Adrenal gland (tissue), 9 donors: ENCODE measurements at regions not wholly inside any gene's neighbourhood (a gene's known extent, or its start where the extent isn't known, plus 50 kb on each side); places are given as distances from the start of the nearest gene placed in this dataset.

Experiments used
- DNase-seq, 7 donors: peaks; one replicate each; pipeline ENCODE4 v3.0.0-alpha.2; 2019 to 2020
- H3K27ac ChIP-seq, 5 donors: fragments of 200-600 bp; sonication (generic) in 4 of 5; 1 replicate in 3 of 5; 2 replicates in 2 of 5; pipeline versions ENCODE4 v1.5.1 to v1.8.0; 2016 to 2020; ENCODE audit warnings: mild to moderate bottlenecking in 1 of 5
- H3K27me3 ChIP-seq: fragments of 200-600 bp; 2 replicates; pipeline ENCODE4 v1.8.0; 2021
- H3K36me3 ChIP-seq, 2 donors: fragments of 200-600 bp; replicated peaks in 1 of 2; 1 replicate in 1 of 2; 2 replicates in 1 of 2; pipeline versions ENCODE4 v1.5.1 to v1.8.0; 2018 to 2022
- H3K4me1 ChIP-seq, 2 donors: fragments of 200-600 bp; replicated peaks in 1 of 2; 1 replicate in 1 of 2; 2 replicates in 1 of 2; pipeline versions ENCODE4 v1.5.1 to v1.8.0; 2018 to 2021
- H3K4me3 ChIP-seq, 4 donors: fragments of 200-600 bp; sonication (generic) in 3 of 4; one replicate each; pipeline ENCODE4 v1.5.1; 2016 to 2018
- H3K9me3 ChIP-seq, 3 donors: fragments of 200-600 bp; sonication (generic) in 1 of 3; replicated peaks in 1 of 3; 1 replicate in 2 of 3; 2 replicates in 1 of 3; pipeline versions ENCODE4 v1.5.1 to v1.8.0; 2016 to 2021
- CTCF ChIP-seq, 6 experiments: fragments of 450-650 bp in 4 of 6; fragments of 200-600 bp in 2 of 6; sonication (generic) in 1 of 6; IDR thresholded peaks; 1 replicate in 5 of 6; 2 replicates in 1 of 6; pipeline versions ENCODE4 v1.5.1 to v1.8.0; 2016 to 2021; ENCODE audit warnings: antibody characterized with exemption in 6 of 6, mild to moderate bottlenecking in 2 of 6, moderate library complexity in 1 of 6
- POLR2A ChIP-seq, 2 donors: fragments of 450-650 bp; IDR thresholded peaks; one replicate each; pipeline ENCODE4 v1.6.1; 2017; ENCODE audit warnings: antibody characterized with exemption in 2 of 2, mild to moderate bottlenecking in 2 of 2, moderate library complexity in 1 of 2
- WGBS, 4 donors: extraction: QIAGEN DNeasy Blood & Tissue Kit in 2 of 4; methylation state at CpG; one replicate each; pipeline versions ENCODE4 v1.1.5 to v1.1.7; 2013 to 2017; 5-methylcytosine and 5-hydroxymethylcytosine counted together
- intact Hi-C, 2 donors: fragments of 100-400 bp; cut with DNase I; formaldehyde crosslinking; loops; one replicate each; pipeline versions ENCODE4 v1.14.1 to v1.15.0; 2022 to 2023
- donor health status: healthy with polysubstance abuse.
- donor health status: Bipolar disorder and iron deficiency.
- donor health status: DM: yes; HTN: yes; CAD: no.
- donor health status: DM: no; HTN: no; CAD: no.
- donor health status: DM: no; HTN: no; CAD: no.

GRCh38 chr3:148625991-148626390 is 71.7 kb upstream of the AGTR1 start:
- intact Hi-C loops = no loop called here
- no peaks in the 10 kb centered on the region for H3K9me3 ChIP-seq
- H3K4me1 ChIP-seq = no peaks in the 10 kb centered on the region
- DNase-seq = no peak
- no peaks in the 10 kb centered on the region for H3K27me3 ChIP-seq
- H3K4me3 ChIP-seq = no peak overlapping the region
- 48 to 76% (median 72%) methylated on average over 2 of the region's 2 CpGs for WGBS, 4 donors
- H3K27ac ChIP-seq = no peak overlapping the region
- TF ChIP-seq CTCF (IDR thresholded peaks at IDR 0.05) (no peak), POLR2A (IDR thresholded peaks at IDR 0.05) (no peak)
- H3K36me3 ChIP-seq = no peaks in the 10 kb centered on the region

- intact Hi-C loops = no loop called here
- no peak for TF ChIP-seq CTCF (IDR thresholded peaks at IDR 0.05)
- no peak for TF ChIP-seq POLR2A (IDR thresholded peaks at IDR 0.05)
- Histone ChIP-seq H3K4me3 (no peak overlapping the region), H3K4me1 (no peaks in the 10 kb centered on the region), H3K36me3 (no peaks in the 10 kb centered on the region), H3K27ac (no peak overlapping the region), H3K27me3 (no peaks in the 10 kb centered on the region), H3K9me3 (no peaks in the 10 kb centered on the region)
- DNase-seq = no peak
- WGBS, 4 donors = 73 to 92% (median 76%) methylated on average over 1 of the region's 1 CpG
These were observed 68.7 kb upstream of the AGTR1 start for GRCh38 chr3:148629006-148629405.

- WGBS, 4 donors = 77 to 83% (median 80%) methylated on average over 6 of the region's 6 CpGs
- intact Hi-C loops = no loop called here
- Histone ChIP-seq H3K9me3 (no peaks in the 10 kb centered on the region), H3K4me1 (no peaks in the 10 kb centered on the region), H3K27ac (no peak overlapping the region), H3K36me3 (no peaks in the 10 kb centered on the region), H3K27me3 (no peaks in the 10 kb centered on the region), H3K4me3 (no peak overlapping the region)
- DNase-seq = no peak
- TF ChIP-seq POLR2A (IDR thresholded peaks at IDR 0.05) (no peak), CTCF (IDR thresholded peaks at IDR 0.05) (no peak)
These were observed 66.4 kb upstream of the AGTR1 start for GRCh38 chr3:148631124-148631903.

- 71 to 86% (median 81%) methylated on average over 2 of the region's 2 CpGs for WGBS, 4 donors
- no peak for DNase-seq
- H3K9me3 ChIP-seq = no peaks in the 10 kb centered on the region
- H3K27me3 ChIP-seq = no peaks in the 10 kb centered on the region
- no peaks in the 10 kb centered on the region for H3K36me3 ChIP-seq
- H3K27ac ChIP-seq = no peak overlapping the region
- peaks cover 0 to 8% of the 10 kb centered on the region in 2 donors for H3K4me1 ChIP-seq
- TF ChIP-seq POLR2A (IDR thresholded peaks at IDR 0.05) (no peak), CTCF (IDR thresholded peaks at IDR 0.05) (no peak)
- no peak overlapping the region for H3K4me3 ChIP-seq
- intact Hi-C loops = no loop called here
These were observed 56.0 kb upstream of the AGTR1 start for GRCh38 chr3:148641722-148642121.
